ENCODE measurements at regions not wholly inside any gene's neighbourhood (a gene's known extent, or its start where the extent isn't known, plus 50 kb on each side); places are given as distances from the start of the nearest gene placed in this dataset.

GRCh38 chr5:168136340-168136739, 155.1 kb upstream of the WWC1 start:
- TF ChIP-seq POLR2A (IDR thresholded peaks at IDR 0.05; ENCODE audit: low read depth, low read length) (no peak), FOS (IDR thresholded peaks at IDR 0.05; ENCODE audit: borderline replicate concordance, insufficient read depth, low read length) (no peak), CTCF (IDR thresholded peaks at IDR 0.05; ENCODE audit: extremely low read depth in 1 of 2, insufficient read depth in 1 of 2, low read depth in 1 of 2, low read length in 2 of 2) (no peak), POLR2AphosphoS5 (IDR thresholded peaks at IDR 0.05; ENCODE audit: insufficient read depth, low read depth, low read length) (no peak), MYC (IDR thresholded peaks at IDR 0.05; ENCODE audit: low read depth, low read length) (no peak), EZH2 (IDR thresholded peaks at IDR 0.05; ENCODE audit: borderline replicate concordance, low read depth, low read length, severe bottlenecking) (no peak)
- TF ChIP-seq, protein P1, sequence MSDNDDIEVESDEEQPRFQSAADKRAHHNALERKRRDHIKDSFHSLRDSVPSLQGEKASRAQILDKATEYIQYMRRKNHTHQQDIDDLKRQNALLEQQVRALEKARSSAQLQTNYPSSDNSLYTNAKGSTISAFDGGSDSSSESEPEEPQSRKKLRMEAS (IDR thresholded peaks at IDR 0.05; ENCODE audit: insufficient read depth, insufficient read length): no peak

Measured in endothelial cell of umbilical vein (primary cell).